Mammary epithelial cell (primary cell): ENCODE measurements at regions not wholly inside any gene's neighbourhood (a gene's known extent, or its start where the extent isn't known, plus 50 kb on each side); places are given as distances from the start of the nearest gene placed in this dataset.

Experiments
- EZH2 ChIP-seq: IDR thresholded peaks from 2 replicates; pipeline ENCODE4 v1.6.1; 2012; ENCODE audit warnings: low read length, inconsistent platforms, borderline replicate concordance
- TF ChIP-seq, protein P1 (sequence below), 2 donors: IDR thresholded peaks in 1 of 2; conservative IDR thresholded peaks in 1 of 2; 2 replicates each; pipeline ENCODE4 v1.5.1; 2011 to 2012; ENCODE audit warnings: inconsistent platforms in 2 of 2, low read length in 2 of 2, mild to moderate bottlenecking in 2 of 2, control low read depth in 1 of 2, low read depth in 1 of 2; ENCODE audit not compliant: insufficient read depth in 1 of 2; ENCODE audit errors: extremely low read depth in 1 of 2

DNA sequence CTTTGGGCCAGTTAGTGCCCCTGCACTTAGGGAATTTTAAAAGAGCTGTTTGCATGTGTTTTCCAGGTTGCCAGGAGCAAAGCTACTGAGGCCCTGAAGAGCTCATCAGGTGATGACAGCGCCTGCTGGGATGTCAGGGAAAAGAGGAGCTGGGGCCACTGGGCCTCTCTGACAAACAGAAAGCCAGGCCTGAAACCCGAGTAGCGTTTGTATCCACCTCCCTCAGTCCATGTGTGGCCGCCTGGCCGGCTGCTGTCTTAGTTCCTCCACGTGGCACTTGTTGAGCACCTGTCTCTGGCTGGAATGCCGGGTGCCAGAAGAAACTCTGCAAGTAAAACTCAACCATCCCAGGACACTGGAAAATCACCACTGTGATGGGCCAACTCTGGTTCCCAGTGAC, 601.2 kb downstream of the CDH26 start:
- TF ChIP-seq, protein P1, sequence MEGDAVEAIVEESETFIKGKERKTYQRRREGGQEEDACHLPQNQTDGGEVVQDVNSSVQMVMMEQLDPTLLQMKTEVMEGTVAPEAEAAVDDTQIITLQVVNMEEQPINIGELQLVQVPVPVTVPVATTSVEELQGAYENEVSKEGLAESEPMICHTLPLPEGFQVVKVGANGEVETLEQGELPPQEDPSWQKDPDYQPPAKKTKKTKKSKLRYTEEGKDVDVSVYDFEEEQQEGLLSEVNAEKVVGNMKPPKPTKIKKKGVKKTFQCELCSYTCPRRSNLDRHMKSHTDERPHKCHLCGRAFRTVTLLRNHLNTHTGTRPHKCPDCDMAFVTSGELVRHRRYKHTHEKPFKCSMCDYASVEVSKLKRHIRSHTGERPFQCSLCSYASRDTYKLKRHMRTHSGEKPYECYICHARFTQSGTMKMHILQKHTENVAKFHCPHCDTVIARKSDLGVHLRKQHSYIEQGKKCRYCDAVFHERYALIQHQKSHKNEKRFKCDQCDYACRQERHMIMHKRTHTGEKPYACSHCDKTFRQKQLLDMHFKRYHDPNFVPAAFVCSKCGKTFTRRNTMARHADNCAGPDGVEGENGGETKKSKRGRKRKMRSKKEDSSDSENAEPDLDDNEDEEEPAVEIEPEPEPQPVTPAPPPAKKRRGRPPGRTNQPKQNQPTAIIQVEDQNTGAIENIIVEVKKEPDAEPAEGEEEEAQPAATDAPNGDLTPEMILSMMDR (conservative IDR thresholded peaks at IDR 0.05 in 1 of 2, IDR thresholded peaks at IDR 0.05 in 1 of 2; ENCODE audit: extremely low read depth in 1 of 2, insufficient read depth in 1 of 2, low read depth in 1 of 2, low read length in 2 of 2) = no peak
- no peak for TF ChIP-seq EZH2
